ENCODE measurements at regions not wholly inside any gene's neighbourhood (a gene's known extent, or its start where the extent isn't known, plus 50 kb on each side); places are given as distances from the start of the nearest gene placed in this dataset.
"Not testable (repeated sequence)": the region's sequence is repeated elsewhere in the genome, so short reads cannot be mapped to it uniquely, and the experiment has no call there.

- H3K27me3 ChIP-seq; H3K4me1 ChIP-seq; ATAC-seq (ENCODE audit: low FRiP score in 2 of 2); H3K27ac ChIP-seq; H3K9me3 ChIP-seq; H3K4me3 ChIP-seq; H3K36me3 ChIP-seq; DNase-seq: not testable (repeated sequence)
- WGBS, 2 donors: 78 to 83% methylated on average over 14 to 15 of the region's 15 CpGs
Measured at GRCh38 chr19:14289810-14290209, 83.8 kb upstream of the ADGRL1 start.

- not testable (repeated sequence) for H3K4me1 ChIP-seq; DNase-seq; H3K36me3 ChIP-seq; H3K27ac ChIP-seq; H3K27me3 ChIP-seq; H3K9me3 ChIP-seq; H3K4me3 ChIP-seq; ATAC-seq (ENCODE audit: low FRiP score in 2 of 2)
- WGBS, 2 donors: 98% methylated on average over 3 of the region's 4 CpGs; no CpG with 5 or more reads in 1 of the 2 donors
Measured at GRCh38 chr19:14287837-14288236, 81.9 kb upstream of the ADGRL1 start.

- not testable (repeated sequence) for H3K36me3 ChIP-seq
- WGBS, 2 donors: 61 to 77% methylated on average over 4 of the region's 4 CpGs
Measured at GRCh38 chr19:14286594-14286993, 80.6 kb upstream of the ADGRL1 start.

GRCh38 chr19:14285726-14286125 lies 79.8 kb upstream of the ADGRL1 start:
- WGBS, 2 donors: 92 to 94% methylated on average over 9 of the region's 9 CpGs
- not testable (repeated sequence) for H3K27me3 ChIP-seq; DNase-seq; H3K9me3 ChIP-seq; ATAC-seq (ENCODE audit: low FRiP score in 2 of 2); H3K27ac ChIP-seq; H3K36me3 ChIP-seq; H3K4me3 ChIP-seq; H3K4me1 ChIP-seq

More at GRCh38 chr19:14286594-14286993, 80.6 kb upstream of the ADGRL1 start:
- H3K27ac ChIP-seq; H3K27me3 ChIP-seq; H3K4me1 ChIP-seq; DNase-seq; H3K9me3 ChIP-seq; H3K4me3 ChIP-seq; ATAC-seq (ENCODE audit: low FRiP score in 2 of 2): not testable (repeated sequence)

GRCh38 chr19:14283813-14284520 lies 78.0 kb upstream of the ADGRL1 start:
- not testable (repeated sequence) for H3K4me3 ChIP-seq, H3K27ac ChIP-seq, H3K9me3 ChIP-seq, H3K27me3 ChIP-seq, DNase-seq, H3K36me3 ChIP-seq, H3K4me1 ChIP-seq
- ATAC-seq (ENCODE audit: low FRiP score in 2 of 2): peak; percentile 21 to 35
- WGBS, 2 donors: 57 to 64% methylated on average over 11 of the region's 11 CpGs

GRCh38 chr19:14279270-14279669 lies 73.3 kb upstream of the ADGRL1 start:
- not testable (repeated sequence) for H3K36me3 ChIP-seq; H3K27ac ChIP-seq; H3K4me3 ChIP-seq; DNase-seq; ATAC-seq (ENCODE audit: low FRiP score in 2 of 2); H3K9me3 ChIP-seq; H3K4me1 ChIP-seq; H3K27me3 ChIP-seq
- 93 to 95% methylated on average over 4 of the region's 4 CpGs for WGBS, 2 donors

- ATAC-seq (ENCODE audit: low FRiP score in 2 of 2): no peak
- 96 to 97% methylated on average over 19 of the region's 32 CpGs for WGBS, 2 donors
- H3K27ac ChIP-seq: no peak overlapping the region
- peaks cover 0 to 3% (median 0%) of the 10 kb centered on the region in 4 donors for H3K9me3 ChIP-seq
- H3K36me3 ChIP-seq: no peaks in the 10 kb centered on the region
- H3K27me3 ChIP-seq: no peaks in the 10 kb centered on the region
- DNase-seq: peak in 1 of 2 donors; percentile 73
- peaks cover 0 to 4% (median 2%) of the 10 kb centered on the region in 4 donors for H3K4me1 ChIP-seq
- H3K4me3 ChIP-seq: no peak overlapping the region
- no peak for TF ChIP-seq POLR2A (IDR thresholded peaks at IDR 0.05)
- no peak for TF ChIP-seq EP300 (IDR thresholded peaks at IDR 0.05)
- no peak for TF ChIP-seq CTCF (IDR thresholded peaks at IDR 0.05)
- TF ChIP-seq POLR2AphosphoS5 (IDR thresholded peaks at IDR 0.05): no peak
Measured at GRCh38 chr19:14277608-14278007, 71.6 kb upstream of the ADGRL1 start.

GRCh38 chr19:14275823-14276222 lies 69.9 kb upstream of the ADGRL1 start:
- not testable (repeated sequence) for DNase-seq; H3K27me3 ChIP-seq; H3K27ac ChIP-seq; H3K4me3 ChIP-seq; ATAC-seq (ENCODE audit: low FRiP score in 2 of 2); H3K4me1 ChIP-seq; H3K9me3 ChIP-seq; H3K36me3 ChIP-seq
- WGBS, 2 donors: 86% methylated on average over 5 of the region's 5 CpGs
